CD4-positive, alpha-beta memory T cell (primary cell): ENCODE measurements at regions not wholly inside any gene's neighbourhood (a gene's known extent, or its start where the extent isn't known, plus 50 kb on each side); places are given as distances from the start of the nearest gene placed in this dataset.

Source experiments
- CTCF ChIA-PET: fragments of 350-600 bp; sonication (Branson Sonifier 250); formaldehyde crosslinking; loops from one replicate; lab custom pipeline; 2021; ENCODE audit warnings: inconsistent platforms; ENCODE audit not compliant: partially characterized antibody; lab: Charles Lee
- POLR2A ChIA-PET: fragments of 350-600 bp; sonication (Branson Sonifier 250); formaldehyde crosslinking; loops from one replicate; lab custom pipeline; 2021; ENCODE audit not compliant: partially characterized antibody; lab: Charles Lee
- DNase-seq, 5 donors: peaks; one replicate each; pipeline versions ENCODE4 v3.0.0 to v3.0.0-alpha.2; 2020 to 2022; ENCODE audit warnings: mixed read lengths in 1 of 5
- H3K27ac ChIP-seq: one replicate; pipeline ENCODE4 v1.7.0; 2013; ENCODE audit warnings: low read depth, low read length
- H3K27me3 ChIP-seq: 2 replicates; pipeline ENCODE4 v1.7.0; 2013; ENCODE audit warnings: mild to moderate bottlenecking, low read length, moderate library complexity; ENCODE audit not compliant: insufficient read depth
- H3K36me3 ChIP-seq: 2 replicates; pipeline ENCODE4 v1.7.0; 2013; ENCODE audit warnings: mild to moderate bottlenecking, low read length, moderate library complexity; ENCODE audit not compliant: insufficient read depth
- H3K4me1 ChIP-seq: 2 replicates; pipeline ENCODE4 v1.7.0; 2013; ENCODE audit warnings: mild to moderate bottlenecking, low read length, moderate library complexity; ENCODE audit not compliant: insufficient read depth
- H3K4me3 ChIP-seq, 2 donors: one replicate each; pipeline ENCODE4 v1.7.0; 2013; ENCODE audit warnings: low read length in 2 of 2, mild to moderate bottlenecking in 1 of 2
- H3K9me3 ChIP-seq, 2 donors: one replicate each; pipeline ENCODE4 v1.7.0; 2013; ENCODE audit warnings: low read length in 2 of 2, control low read depth in 1 of 2; ENCODE audit not compliant: control insufficient read depth in 1 of 2
- H3K27ac Mint-ChIP-seq, 7 donors: one replicate each; pipeline ENCODE4 v1.8.0; 2020 to 2021; ENCODE audit warnings: mixed read lengths in 7 of 7, mild to moderate bottlenecking in 6 of 7, inconsistent platforms in 3 of 7, moderate library complexity in 3 of 7
- H3K27me3 Mint-ChIP-seq, 2 donors: one replicate each; pipeline ENCODE4 v1.8.0; 2020 to 2021; ENCODE audit warnings: mixed read lengths in 2 of 2
- H3K36me3 Mint-ChIP-seq, 2 donors: one replicate each; pipeline ENCODE4 v1.8.0; 2020 to 2021; ENCODE audit warnings: mixed read lengths in 2 of 2, inconsistent platforms in 1 of 2, mild to moderate bottlenecking in 1 of 2
- H3K4me1 Mint-ChIP-seq, 4 donors: one replicate each; pipeline ENCODE4 v1.8.0; 2020 to 2021; ENCODE audit warnings: mixed read lengths in 4 of 4, mild to moderate bottlenecking in 1 of 4
- H3K4me3 Mint-ChIP-seq, 8 donors: one replicate each; pipeline ENCODE4 v1.8.0; 2020 to 2021; ENCODE audit warnings: mixed read lengths in 8 of 8, mild to moderate bottlenecking in 7 of 8, moderate library complexity in 6 of 8, inconsistent platforms in 3 of 8
- H3K9me3 Mint-ChIP-seq, 8 donors: one replicate each; pipeline ENCODE4 v1.8.0; 2020 to 2021; ENCODE audit warnings: mixed read lengths in 8 of 8, mild to moderate bottlenecking in 5 of 8, inconsistent platforms in 3 of 8, moderate library complexity in 1 of 8
- intact Hi-C: fragments of 100-400 bp; cut with micrococcal nuclease; formaldehyde crosslinking; loops from one replicate; pipeline ENCODE4 v1.15.1; 2023

- no peak overlapping the region for H3K4me3 Mint-ChIP-seq
- H3K27me3 Mint-ChIP-seq: no peaks in the 10 kb centered on the region
- no peaks in the 10 kb centered on the region for H3K36me3 Mint-ChIP-seq
- no peak for DNase-seq
- Histone ChIP-seq H3K36me3 (no peaks in the 10 kb centered on the region), H3K4me1 (no peaks in the 10 kb centered on the region), H3K9me3 (no peaks in the 10 kb centered on the region), H3K27me3 (no peaks in the 10 kb centered on the region), H3K4me3 (no peak overlapping the region), H3K27ac (no peak overlapping the region)
- CTCF ChIA-PET: no interaction called here
- intact Hi-C loops: no loop called here
- H3K4me1 Mint-ChIP-seq: no peaks in the 10 kb centered on the region
- H3K9me3 Mint-ChIP-seq: peaks cover 0 to 2% (median 0%) of the 10 kb centered on the region in 8 donors
- H3K27ac Mint-ChIP-seq: no peak overlapping the region
- POLR2A ChIA-PET: no interaction called here
Observed at GRCh38 chr10:83927166-83927565, 212.1 kb upstream of the GHITM start.

DNA sequence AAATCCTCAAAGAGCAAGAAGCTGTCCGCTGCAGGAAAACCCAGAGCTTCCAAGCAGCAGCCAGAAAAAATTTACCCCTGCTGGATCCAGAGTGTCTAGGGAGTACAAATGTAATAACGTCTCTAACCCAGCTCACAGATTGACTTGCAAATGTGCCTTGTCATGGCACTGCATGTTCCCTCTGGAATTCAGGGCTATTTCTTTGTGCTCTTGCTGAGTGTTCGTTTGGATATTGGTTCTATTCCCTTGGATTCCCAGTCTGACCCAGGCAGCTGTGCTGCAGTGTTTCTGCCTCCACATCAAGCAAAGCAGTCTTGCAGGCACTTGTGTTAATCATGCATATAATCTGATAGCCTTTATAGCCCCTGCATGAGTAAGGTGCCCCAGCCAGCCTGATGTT is 209.9 kb upstream of the GHITM start:
- Mint-ChIP-seq H3K4me1 (no peaks in the 10 kb centered on the region), H3K4me3 (no peak overlapping the region), H3K27me3 (no peaks in the 10 kb centered on the region), H3K36me3 (no peaks in the 10 kb centered on the region), H3K9me3 (peaks cover 0 to 2% (median 0%) of the 10 kb centered on the region in 8 donors), H3K27ac (no peak overlapping the region)
- no peak for DNase-seq
- intact Hi-C loops: no loop called here
- H3K27me3 ChIP-seq: no peaks in the 10 kb centered on the region
- ChIA-PET POLR2A (no interaction called here), CTCF (no interaction called here)
- H3K9me3 ChIP-seq: no peaks in the 10 kb centered on the region
- no peaks in the 10 kb centered on the region for H3K36me3 ChIP-seq
- H3K4me1 ChIP-seq: no peaks in the 10 kb centered on the region
- H3K27ac ChIP-seq: no peak overlapping the region
- H3K4me3 ChIP-seq: no peak overlapping the region

- DNase-seq: no peak
- Histone ChIP-seq H3K27me3 (no peaks in the 10 kb centered on the region), H3K4me1 (no peaks in the 10 kb centered on the region), H3K27ac (no peak overlapping the region), H3K36me3 (no peaks in the 10 kb centered on the region), H3K4me3 (no peak overlapping the region), H3K9me3 (no peaks in the 10 kb centered on the region)
- POLR2A ChIA-PET: no interaction called here
- Mint-ChIP-seq H3K27ac (no peak overlapping the region), H3K27me3 (no peaks in the 10 kb centered on the region), H3K36me3 (no peaks in the 10 kb centered on the region), H3K4me3 (no peak overlapping the region), H3K9me3 (no peaks in the 10 kb centered on the region), H3K4me1 (no peaks in the 10 kb centered on the region)
- intact Hi-C loops: no loop called here
- CTCF ChIA-PET: no interaction called here
Observed at GRCh38 chr10:83931669-83932068, 207.6 kb upstream of the GHITM start.

GRCh38 chr10:83932245-83932644 is 207.1 kb upstream of the GHITM start:
- POLR2A ChIA-PET: no interaction called here
- H3K36me3 ChIP-seq: no peaks in the 10 kb centered on the region
- no peak overlapping the region for H3K27ac ChIP-seq
- Mint-ChIP-seq H3K27me3 (no peaks in the 10 kb centered on the region), H3K27ac (no peak overlapping the region), H3K9me3 (no peaks in the 10 kb centered on the region), H3K36me3 (no peaks in the 10 kb centered on the region), H3K4me1 (no peaks in the 10 kb centered on the region), H3K4me3 (no peak overlapping the region)
- no peak overlapping the region for H3K4me3 ChIP-seq
- H3K27me3 ChIP-seq: no peaks in the 10 kb centered on the region
- H3K4me1 ChIP-seq: no peaks in the 10 kb centered on the region
- CTCF ChIA-PET: no interaction called here
- intact Hi-C loops: no loop called here
- DNase-seq: no peak
- H3K9me3 ChIP-seq: no peaks in the 10 kb centered on the region

GRCh38 chr10:83934062-83934461 is 205.2 kb upstream of the GHITM start:
- Histone ChIP-seq H3K27me3 (no peaks in the 10 kb centered on the region), H3K9me3 (no peaks in the 10 kb centered on the region), H3K27ac (no peak overlapping the region), H3K36me3 (no peaks in the 10 kb centered on the region), H3K4me3 (no peak overlapping the region), H3K4me1 (no peaks in the 10 kb centered on the region)
- CTCF ChIA-PET: no interaction called here
- Mint-ChIP-seq H3K27me3 (no peaks in the 10 kb centered on the region), H3K9me3 (no peaks in the 10 kb centered on the region), H3K27ac (peak overlapping the region in 1 of 7 donors; percentile 49), H3K36me3 (no peaks in the 10 kb centered on the region), H3K4me3 (no peak overlapping the region), H3K4me1 (no peaks in the 10 kb centered on the region)
- no peak for DNase-seq
- POLR2A ChIA-PET: no interaction called here
- intact Hi-C loops: no loop called here

DNA sequence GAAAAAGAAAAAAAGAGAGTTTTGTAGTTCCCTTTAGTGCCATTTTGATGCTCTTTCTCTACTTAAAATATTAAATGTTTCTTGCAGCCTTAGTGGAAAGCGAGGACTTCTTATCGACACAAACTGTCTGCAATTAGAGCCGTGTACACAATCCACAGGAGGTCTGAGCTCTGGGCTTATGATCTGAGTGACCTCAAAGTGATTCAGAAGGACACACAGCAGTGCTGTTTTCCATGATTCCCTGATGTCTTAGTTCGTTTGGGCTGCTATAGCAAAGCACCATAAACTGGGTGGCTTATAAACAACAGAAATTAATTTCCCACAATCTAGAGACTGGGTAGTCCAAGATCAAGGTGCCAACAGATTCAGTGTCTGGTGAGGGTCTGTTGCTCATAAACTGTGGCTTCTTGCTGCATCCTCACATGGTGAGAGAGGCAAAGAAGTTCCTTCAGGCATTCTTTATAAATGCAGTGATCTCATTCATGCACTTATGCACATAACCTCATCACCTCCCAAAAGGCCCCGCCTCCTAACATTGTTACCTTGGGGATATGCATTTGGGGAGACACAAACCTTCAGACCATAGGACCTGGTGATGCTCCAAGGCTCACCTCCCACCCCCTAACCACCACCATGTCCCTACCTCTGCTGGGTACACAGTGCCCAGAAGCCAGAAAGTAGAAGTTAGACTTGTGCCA is 204.5 kb upstream of the GHITM start:
- Mint-ChIP-seq H3K27ac (no peak overlapping the region), H3K4me1 (no peaks in the 10 kb centered on the region), H3K4me3 (no peak overlapping the region), H3K27me3 (no peaks in the 10 kb centered on the region), H3K36me3 (no peaks in the 10 kb centered on the region), H3K9me3 (no peaks in the 10 kb centered on the region)
- H3K4me1 ChIP-seq: no peaks in the 10 kb centered on the region
- H3K27me3 ChIP-seq: no peaks in the 10 kb centered on the region
- H3K27ac ChIP-seq: no peak overlapping the region
- POLR2A ChIA-PET: no interaction called here
- H3K4me3 ChIP-seq: no peak overlapping the region
- no peaks in the 10 kb centered on the region for H3K36me3 ChIP-seq
- intact Hi-C loops: no loop called here
- CTCF ChIA-PET: no interaction called here
- no peaks in the 10 kb centered on the region for H3K9me3 ChIP-seq
- no peak for DNase-seq

- H3K36me3 Mint-ChIP-seq: no peaks in the 10 kb centered on the region
- Histone ChIP-seq H3K27ac (no peak overlapping the region), H3K9me3 (no peaks in the 10 kb centered on the region), H3K27me3 (no peaks in the 10 kb centered on the region), H3K4me3 (no peak overlapping the region), H3K4me1 (no peaks in the 10 kb centered on the region), H3K36me3 (no peaks in the 10 kb centered on the region)
- no peaks in the 10 kb centered on the region for H3K27me3 Mint-ChIP-seq
- intact Hi-C loops: no loop called here
- no peaks in the 10 kb centered on the region for H3K4me1 Mint-ChIP-seq
- no peak for DNase-seq
- H3K27ac Mint-ChIP-seq: no peak overlapping the region
- CTCF ChIA-PET: no interaction called here
- H3K9me3 Mint-ChIP-seq: no peaks in the 10 kb centered on the region
- POLR2A ChIA-PET: no interaction called here
- no peak overlapping the region for H3K4me3 Mint-ChIP-seq
Observed at GRCh38 chr10:83935339-83935736, 204.0 kb upstream of the GHITM start.

DNA sequence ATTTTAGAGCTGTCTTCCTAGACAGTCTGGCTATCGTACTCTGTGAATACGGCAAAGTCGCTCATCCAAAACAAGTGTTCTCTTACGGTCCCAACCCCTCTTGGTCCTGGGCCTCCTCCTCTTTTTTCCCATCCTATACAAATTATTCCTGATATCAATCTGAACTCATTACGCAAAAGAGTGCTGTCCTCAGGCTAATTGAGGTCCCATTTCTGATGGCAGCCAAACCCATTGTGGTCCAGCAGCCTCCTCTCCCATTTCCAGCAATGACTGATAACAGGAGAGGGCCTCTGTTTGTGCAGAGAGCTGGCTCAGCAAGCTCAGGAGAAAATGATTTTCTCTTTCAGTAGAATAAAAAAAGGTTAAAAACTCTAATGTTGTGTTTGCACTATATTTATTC is 203.4 kb upstream of the GHITM start:
- H3K36me3 Mint-ChIP-seq: no peaks in the 10 kb centered on the region
- intact Hi-C loops: no loop called here
- Histone ChIP-seq H3K4me3 (no peak overlapping the region), H3K36me3 (no peaks in the 10 kb centered on the region), H3K4me1 (no peaks in the 10 kb centered on the region), H3K27me3 (no peaks in the 10 kb centered on the region), H3K27ac (no peak overlapping the region), H3K9me3 (no peaks in the 10 kb centered on the region)
- CTCF ChIA-PET: no interaction called here
- H3K27me3 Mint-ChIP-seq: no peaks in the 10 kb centered on the region
- H3K4me3 Mint-ChIP-seq: no peak overlapping the region
- DNase-seq: no peak
- H3K9me3 Mint-ChIP-seq: no peaks in the 10 kb centered on the region
- POLR2A ChIA-PET: no interaction called here
- no peaks in the 10 kb centered on the region for H3K4me1 Mint-ChIP-seq
- no peak overlapping the region for H3K27ac Mint-ChIP-seq
